ENCODE measurements at regions not wholly inside any gene's neighbourhood (a gene's known extent, or its start where the extent isn't known, plus 50 kb on each side); places are given as distances from the start of the nearest gene placed in this dataset.

GRCh38 chr6:8203337-8203736 lies 101.0 kb upstream of the EEF1E1 start:
- no peak for TF ChIP-seq CTCF (IDR thresholded peaks at IDR 0.05; ENCODE audit: control insufficient read depth, insufficient read depth, low read depth, low read length, missing control alignments)
- no peak for DNase-seq (ENCODE audit: low read depth)
- H3K4me3 ChIP-seq (ENCODE audit: control insufficient read depth, low read depth, low read length): no peak overlapping the region

GRCh38 chr6:8201679-8202078 lies 99.3 kb upstream of the EEF1E1 start:
- no peak overlapping the region for H3K4me3 ChIP-seq (ENCODE audit: control insufficient read depth, low read depth, low read length)
- no peak for DNase-seq (ENCODE audit: low read depth)
- TF ChIP-seq CTCF (IDR thresholded peaks at IDR 0.05; ENCODE audit: control insufficient read depth, insufficient read depth, low read depth, low read length, missing control alignments): no peak

GRCh38 chr6:8200255-8200654 lies 97.9 kb upstream of the EEF1E1 start:
- TF ChIP-seq CTCF (IDR thresholded peaks at IDR 0.05; ENCODE audit: control insufficient read depth, insufficient read depth, low read depth, low read length, missing control alignments): no peak
- H3K4me3 ChIP-seq (ENCODE audit: control insufficient read depth, low read depth, low read length): no peak overlapping the region
- no peak for DNase-seq (ENCODE audit: low read depth)

- no peak for TF ChIP-seq CTCF (IDR thresholded peaks at IDR 0.05; ENCODE audit: control insufficient read depth, insufficient read depth, low read depth, low read length, missing control alignments)
- no peak for DNase-seq (ENCODE audit: low read depth)
- H3K4me3 ChIP-seq (ENCODE audit: control insufficient read depth, low read depth, low read length): no peak overlapping the region
These were observed 93.4 kb upstream of the EEF1E1 start for GRCh38 chr6:8195714-8196102.

- TF ChIP-seq CTCF (IDR thresholded peaks at IDR 0.05; ENCODE audit: control insufficient read depth, insufficient read depth, low read depth, low read length, missing control alignments): no peak
- H3K4me3 ChIP-seq (ENCODE audit: control insufficient read depth, low read depth, low read length): no peak overlapping the region
- no peak for DNase-seq (ENCODE audit: low read depth)
These were observed 92.8 kb upstream of the EEF1E1 start for GRCh38 chr6:8195040-8195713.

GRCh38 chr6:8194490-8194889 lies 92.1 kb upstream of the EEF1E1 start:
- no peak for DNase-seq (ENCODE audit: low read depth)
- H3K4me3 ChIP-seq (ENCODE audit: control insufficient read depth, low read depth, low read length): no peak overlapping the region
- no peak for TF ChIP-seq CTCF (IDR thresholded peaks at IDR 0.05; ENCODE audit: control insufficient read depth, insufficient read depth, low read depth, low read length, missing control alignments)

- no peak for TF ChIP-seq CTCF (IDR thresholded peaks at IDR 0.05; ENCODE audit: control insufficient read depth, insufficient read depth, low read depth, low read length, missing control alignments)
- H3K4me3 ChIP-seq (ENCODE audit: control insufficient read depth, low read depth, low read length): no peak overlapping the region
These were observed 91.2 kb upstream of the EEF1E1 start for GRCh38 chr6:8193541-8193940.

More at GRCh38 chr6:8193541-8193940, 91.2 kb upstream of the EEF1E1 start:
- no peak for DNase-seq (ENCODE audit: low read depth)

Data from AG09309 (cell line).